GM18909 (cell line): ENCODE measurements at regions not wholly inside any gene's neighbourhood (a gene's known extent, or its start where the extent isn't known, plus 50 kb on each side); places are given as distances from the start of the nearest gene placed in this dataset.
"Not testable (repeated sequence)": the region's sequence is repeated elsewhere in the genome, so short reads cannot be mapped to it uniquely, and the experiment has no call there.

Experiments used
- ATAC-seq: cut with Tn5 transposase; IDR thresholded peaks from one replicate; pipeline ENCODE4 v1.9.1; 2021; ENCODE audit warnings: mild to moderate bottlenecking; ENCODE audit not compliant: unreplicated experiment, poor library complexity

- no peak for ATAC-seq
Observed at GRCh38 chr4:120227554-120227953, 160.9 kb upstream of the MAD2L1 start.

DNA sequence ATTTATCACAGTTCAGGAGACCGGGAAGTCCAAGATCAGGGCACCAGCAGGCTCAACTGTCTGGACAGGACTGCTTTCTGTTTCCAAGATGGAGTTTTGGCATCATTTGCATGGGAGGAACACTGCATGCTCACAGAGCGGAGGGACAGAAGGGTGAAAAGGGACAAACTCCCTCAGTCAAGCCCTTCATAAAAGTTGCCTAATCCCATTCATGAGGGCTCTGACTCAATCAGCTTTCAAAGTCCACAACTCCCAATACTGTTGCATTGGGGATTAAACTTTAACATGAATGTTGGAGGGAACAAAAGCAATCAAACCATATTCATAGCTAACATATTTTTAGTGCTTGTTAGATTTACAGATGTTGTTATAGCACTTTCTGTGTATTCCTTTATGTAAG lies 158.9 kb upstream of the MAD2L1 start:
- no peak for ATAC-seq

- no peak for ATAC-seq
Observed at GRCh38 chr4:120218981-120219380, 152.3 kb upstream of the MAD2L1 start.

DNA sequence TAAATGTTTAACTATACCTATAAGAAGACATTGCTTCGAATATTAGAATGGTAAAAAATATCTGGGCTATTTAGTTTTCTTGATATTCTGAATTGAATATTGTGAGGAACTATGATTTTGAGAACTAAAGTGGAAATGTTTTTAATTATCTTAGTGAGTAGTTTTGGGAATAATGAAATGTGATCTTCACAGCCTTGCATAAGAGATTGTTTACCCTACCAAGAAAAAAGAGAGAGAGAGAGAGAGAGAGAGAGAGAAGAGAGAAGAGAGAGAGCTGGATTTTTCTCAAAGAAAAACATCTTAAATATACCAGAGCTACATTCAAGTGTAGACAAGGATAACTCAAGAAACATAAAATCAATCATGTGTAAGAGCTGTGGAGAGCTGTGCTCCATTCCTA lies 148.7 kb upstream of the MAD2L1 start:
- no peak for ATAC-seq

- no peak for ATAC-seq
Observed at GRCh38 chr4:120211408-120212015, 144.9 kb upstream of the MAD2L1 start.

DNA sequence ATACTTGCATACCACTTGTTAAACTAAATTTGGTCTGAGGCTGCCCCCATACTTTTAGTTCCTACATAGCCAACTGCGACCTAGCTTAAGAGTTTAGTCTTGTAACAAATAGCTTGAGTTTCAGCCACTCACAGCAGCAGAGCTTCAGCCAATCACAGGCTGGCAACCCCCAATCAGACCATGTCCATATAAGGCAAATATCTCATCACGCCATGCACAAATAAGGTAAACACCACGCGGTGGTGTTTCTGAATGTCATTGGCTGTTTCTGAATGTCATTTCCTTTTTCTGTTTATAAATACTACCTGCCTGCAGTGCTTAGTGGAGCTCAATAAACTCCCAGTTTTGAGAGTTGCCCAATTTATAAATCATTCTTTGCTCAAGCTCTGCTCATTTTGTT lies 143.1 kb upstream of the MAD2L1 start:
- ATAC-seq = no peak

DNA sequence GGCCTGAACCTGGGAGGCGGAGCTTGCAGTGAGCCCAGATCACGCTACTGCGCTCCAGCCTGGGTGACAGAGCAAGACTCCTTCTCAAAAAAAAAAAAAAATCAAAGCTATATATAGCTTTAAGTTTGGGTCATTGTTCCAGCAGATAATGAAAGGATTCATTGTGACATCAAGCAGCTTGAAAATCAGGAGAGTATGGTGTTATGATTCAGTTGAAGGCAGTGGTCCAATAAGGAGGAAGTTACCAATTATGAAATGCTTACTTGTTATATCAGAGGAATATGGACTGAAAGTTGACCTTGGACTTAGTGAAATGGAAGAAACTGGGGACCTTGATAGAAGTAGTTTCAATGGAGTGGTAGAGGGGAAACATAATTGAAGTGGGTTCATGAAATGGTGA lies 140.4 kb upstream of the MAD2L1 start:
- no peak for ATAC-seq

DNA sequence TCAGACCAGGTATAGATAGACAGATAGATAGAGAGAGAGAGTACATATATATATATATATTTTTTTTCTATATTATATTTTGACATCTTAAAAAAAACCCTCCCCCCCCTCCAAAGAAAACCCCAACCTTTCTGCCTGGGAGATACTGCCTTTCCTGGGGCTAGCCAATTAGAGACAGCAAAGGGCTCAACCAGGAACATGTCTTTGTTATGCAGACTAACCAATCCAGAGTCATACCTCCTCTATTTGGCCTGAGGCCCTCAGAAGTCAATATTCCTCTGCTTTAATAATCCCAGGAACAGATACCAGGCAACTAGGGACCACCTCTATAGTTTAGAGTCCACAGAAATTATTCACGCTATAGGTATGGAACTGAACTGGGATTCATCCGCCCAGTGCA lies 135.6 kb upstream of the MAD2L1 start:
- ATAC-seq = no peak

DNA sequence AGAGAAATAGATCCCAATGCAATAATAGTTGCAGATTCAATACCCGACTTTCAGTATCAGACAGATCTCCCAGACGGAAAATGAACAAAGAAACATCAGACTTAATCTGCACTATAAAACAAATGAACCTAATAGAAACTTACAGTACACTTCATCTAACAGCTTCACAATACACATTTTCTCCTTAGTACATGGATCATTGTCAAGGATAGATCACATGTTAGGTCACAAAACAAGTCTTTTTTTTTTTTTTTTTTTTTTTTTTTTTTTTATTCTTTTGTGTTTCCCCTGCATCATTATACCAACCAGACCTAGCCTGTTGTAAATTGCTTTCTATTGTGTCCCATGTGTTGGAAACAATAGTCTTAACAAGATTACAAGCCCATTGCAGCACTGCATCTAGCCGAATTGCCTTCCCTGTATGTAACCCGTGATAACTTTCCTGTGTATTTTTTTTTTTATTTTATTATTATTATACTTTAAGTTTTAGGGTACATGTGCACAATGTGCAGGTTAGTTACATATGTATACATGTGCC lies 134.0 kb upstream of the MAD2L1 start:
- not testable (repeated sequence) for ATAC-seq

DNA sequence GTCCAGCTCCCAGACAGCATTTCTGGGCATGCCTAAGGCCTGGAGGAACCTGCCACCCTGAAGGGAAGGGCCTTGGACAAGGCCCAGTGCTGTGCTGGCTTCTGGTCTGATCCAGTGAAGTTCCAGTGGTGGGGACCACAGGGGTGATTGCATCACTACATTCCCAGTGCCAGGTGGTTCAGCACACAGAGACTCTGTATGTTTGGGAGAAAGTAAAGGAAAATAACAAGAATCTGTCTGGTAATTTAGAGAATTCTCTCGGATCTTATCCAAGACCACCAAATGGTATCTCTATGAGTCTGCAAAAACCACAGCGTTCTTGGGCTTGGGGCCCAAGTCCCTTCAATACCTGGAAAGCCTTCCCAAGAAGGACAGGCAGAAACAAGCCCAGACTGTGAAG lies 131.8 kb upstream of the MAD2L1 start:
- no peak for ATAC-seq

- no peak for ATAC-seq
Observed at GRCh38 chr4:120177603-120178002, 111.0 kb upstream of the MAD2L1 start.

- ATAC-seq = no peak
Observed at GRCh38 chr4:120175272-120175671, 108.6 kb upstream of the MAD2L1 start.

GRCh38 chr4:120163895-120164294 lies 97.2 kb upstream of the MAD2L1 start:
- no peak for ATAC-seq

DNA sequence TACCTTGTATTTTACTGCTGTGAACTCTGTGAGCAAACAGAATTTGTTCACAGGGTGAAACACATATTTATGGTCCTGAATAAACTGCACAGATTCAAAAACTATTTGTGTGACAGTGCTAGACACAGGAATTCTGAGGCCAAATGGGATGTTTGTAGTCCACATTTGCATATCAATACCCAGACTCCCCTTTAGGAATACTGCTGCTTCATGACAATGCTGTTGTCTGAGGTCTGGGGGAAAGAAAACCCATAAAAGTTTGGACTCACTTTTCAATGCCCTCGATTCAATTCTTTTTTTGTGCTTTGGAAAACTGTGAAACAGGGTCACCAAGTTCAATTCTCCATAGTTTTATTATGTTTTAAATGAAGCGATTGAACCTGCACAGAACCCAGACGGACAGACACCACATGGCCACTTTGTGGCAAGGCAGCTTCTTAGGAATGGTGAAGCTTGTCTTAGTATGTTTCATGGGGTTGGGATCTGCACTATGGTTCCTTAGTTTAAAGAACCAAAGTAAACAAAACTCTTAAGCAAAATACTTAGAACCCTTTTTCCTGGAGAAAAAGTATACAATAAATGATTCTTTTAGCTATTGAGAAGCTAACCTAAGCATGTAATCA lies 92.3 kb upstream of the MAD2L1 start:
- no peak for ATAC-seq

DNA sequence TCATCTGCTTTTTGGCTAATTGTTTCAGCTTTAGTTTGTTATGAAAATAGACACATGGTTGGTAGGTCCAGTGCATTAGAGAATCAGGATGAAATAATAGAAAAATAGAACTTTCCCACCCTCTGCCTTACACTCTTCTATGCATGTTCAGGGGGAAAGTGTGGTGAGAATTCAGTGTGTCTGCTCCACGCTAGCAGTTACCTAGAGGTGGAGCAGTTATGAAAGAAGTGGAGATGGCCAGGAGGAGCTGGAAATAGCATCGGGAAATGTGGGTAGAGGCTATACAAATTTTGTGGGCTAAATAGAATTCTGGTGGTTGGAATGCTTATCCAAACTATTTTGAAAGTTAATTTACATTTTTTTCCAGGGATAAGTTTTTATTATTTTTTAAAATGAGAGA lies 91.4 kb upstream of the MAD2L1 start:
- ATAC-seq = no peak

- peak; percentile 85 for ATAC-seq
Observed at GRCh38 chr4:120156120-120156718, 89.6 kb upstream of the MAD2L1 start.

GRCh38 chr4:120155287-120155686 lies 88.6 kb upstream of the MAD2L1 start:
- ATAC-seq = no peak

- ATAC-seq = no peak
Observed at GRCh38 chr4:120144634-120145033, 78.0 kb upstream of the MAD2L1 start.

GRCh38 chr4:120144041-120144440 lies 77.4 kb upstream of the MAD2L1 start:
- ATAC-seq = no peak

GRCh38 chr4:120139392-120139791 lies 72.7 kb upstream of the MAD2L1 start:
- no peak for ATAC-seq

DNA sequence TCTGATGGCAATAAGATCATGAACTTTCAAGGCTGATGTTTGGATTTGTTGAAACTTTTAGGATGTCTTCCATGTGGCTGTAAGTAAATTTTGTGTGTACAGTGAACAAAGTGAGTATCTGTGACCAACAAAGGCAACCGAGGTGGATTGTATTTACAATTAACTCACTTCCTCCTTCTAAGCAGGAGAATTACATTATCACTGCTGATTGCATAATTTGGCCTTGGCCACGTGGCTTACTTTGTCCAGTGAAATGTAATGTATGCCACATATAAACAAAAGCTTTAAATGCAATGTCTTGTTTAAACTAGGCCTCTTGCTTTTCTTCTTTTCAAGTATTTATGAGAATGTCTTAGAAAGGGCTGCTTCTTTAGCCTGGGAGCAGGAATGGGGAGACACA lies 66.3 kb upstream of the MAD2L1 start:
- ATAC-seq = no peak

- no peak for ATAC-seq
Observed at GRCh38 chr4:120130786-120131185, 64.1 kb upstream of the MAD2L1 start.
